Activated CD8-positive, alpha-beta memory T cell treated with anti-CD3 and anti-CD28 coated beads for 1 hour (primary cell): ENCODE measurements at regions not wholly inside any gene's neighbourhood (a gene's known extent, or its start where the extent isn't known, plus 50 kb on each side); places are given as distances from the start of the nearest gene placed in this dataset.
"Not testable (repeated sequence)": the region's sequence is repeated elsewhere in the genome, so short reads cannot be mapped to it uniquely, and the experiment has no call there.

Experiments used
- DNase-seq, 2 donors: peaks; one replicate each; pipeline ENCODE4 v3.0.0-alpha.2; 2020; ENCODE audit warnings: low read depth in 1 of 2; ENCODE audit errors: extremely low read depth in 1 of 2

DNA sequence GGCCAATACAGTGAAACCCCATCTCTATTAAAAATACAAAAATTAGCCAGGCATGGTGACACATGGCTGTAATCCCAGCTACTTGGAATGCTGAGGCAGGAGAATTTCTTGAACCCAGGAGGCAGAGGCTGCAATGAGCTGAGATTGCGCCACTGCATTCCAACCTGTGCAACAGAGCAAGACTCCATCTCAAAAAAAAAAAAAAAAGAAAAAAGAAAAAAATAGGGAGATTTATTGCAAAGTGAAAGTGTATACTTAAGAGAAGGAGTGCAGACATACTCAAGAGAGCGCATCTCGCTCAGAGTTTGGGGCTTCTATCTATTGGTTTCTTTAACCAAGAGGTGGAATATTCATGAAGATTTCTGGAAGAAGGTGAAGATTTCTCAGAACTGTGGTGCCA is 708.4 kb downstream of the XPNPEP1 start:
- not testable (repeated sequence) for DNase-seq

DNA sequence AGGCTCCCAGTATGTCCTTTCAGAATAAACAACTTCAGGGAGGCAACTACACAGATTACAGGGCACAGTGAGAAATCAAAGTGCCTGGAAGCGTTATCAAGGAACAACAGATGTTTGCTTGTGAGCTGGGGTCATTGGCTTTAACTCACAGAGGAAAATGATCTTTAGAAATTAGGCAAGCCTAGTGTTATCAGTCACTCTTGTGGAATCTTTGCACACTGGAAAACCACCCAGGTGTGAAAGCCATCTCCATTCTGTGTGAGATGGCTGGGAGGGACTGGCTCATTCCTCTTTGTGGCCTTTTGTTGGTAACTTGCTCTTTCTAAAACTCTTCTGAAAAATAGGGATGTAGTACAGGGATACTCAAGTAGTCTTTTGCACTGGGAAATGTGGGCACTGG is 716.0 kb downstream of the XPNPEP1 start:
- no peak for DNase-seq

- no peak for DNase-seq
Observed at GRCh38 chr10:109205929-109206585, 717.3 kb downstream of the XPNPEP1 start.

DNA sequence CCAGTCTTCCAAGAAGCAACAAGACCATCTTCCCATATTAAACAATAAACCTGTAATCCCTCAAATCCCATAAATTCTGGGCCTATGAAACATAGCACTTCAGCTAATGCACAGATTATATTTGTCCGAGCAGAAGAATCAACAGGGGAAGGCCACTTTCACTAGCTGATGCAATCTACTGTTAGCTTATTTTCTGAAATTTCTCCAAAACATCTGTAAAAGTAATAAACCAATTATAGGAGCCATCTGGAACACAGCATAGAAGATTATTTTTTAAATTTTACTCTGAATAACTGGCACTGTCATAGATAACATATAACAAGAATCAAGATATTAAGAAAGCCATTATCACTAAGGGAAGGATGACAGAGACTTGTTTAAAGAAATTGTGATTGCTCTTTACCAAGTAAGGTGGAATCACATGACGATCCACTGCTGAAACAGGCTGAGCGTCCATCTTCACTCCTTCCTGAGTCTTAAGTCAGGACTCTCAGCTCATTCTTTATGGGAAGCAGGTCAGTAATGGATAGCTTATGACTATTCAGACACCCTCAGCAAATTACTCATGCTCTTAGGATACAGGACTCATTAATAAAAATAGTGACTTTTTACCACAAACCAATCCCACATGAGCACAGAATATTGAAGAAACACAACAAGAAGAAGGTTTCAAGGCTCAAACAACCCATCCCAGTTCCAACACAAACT is 719.5 kb downstream of the XPNPEP1 start:
- no peak for DNase-seq

DNA sequence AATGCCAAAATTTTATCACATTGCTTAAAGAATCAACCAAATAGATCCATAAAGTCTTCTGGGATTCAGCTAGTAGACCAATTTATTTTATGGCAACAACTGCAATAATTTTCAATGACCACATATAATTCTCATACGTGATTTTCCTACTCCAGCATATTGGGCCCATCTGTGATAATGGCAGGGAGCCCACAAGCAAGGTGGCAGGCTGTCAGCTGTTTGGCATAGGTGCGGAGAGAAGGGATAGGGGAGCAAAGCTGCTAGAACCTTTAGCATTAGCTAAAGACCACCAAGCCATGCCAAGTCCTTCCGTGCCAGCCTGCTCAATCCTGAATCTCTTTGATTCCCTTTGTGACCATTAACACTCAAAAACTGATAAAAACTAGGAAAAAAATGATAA is 721.2 kb downstream of the XPNPEP1 start:
- DNase-seq = no peak

DNA sequence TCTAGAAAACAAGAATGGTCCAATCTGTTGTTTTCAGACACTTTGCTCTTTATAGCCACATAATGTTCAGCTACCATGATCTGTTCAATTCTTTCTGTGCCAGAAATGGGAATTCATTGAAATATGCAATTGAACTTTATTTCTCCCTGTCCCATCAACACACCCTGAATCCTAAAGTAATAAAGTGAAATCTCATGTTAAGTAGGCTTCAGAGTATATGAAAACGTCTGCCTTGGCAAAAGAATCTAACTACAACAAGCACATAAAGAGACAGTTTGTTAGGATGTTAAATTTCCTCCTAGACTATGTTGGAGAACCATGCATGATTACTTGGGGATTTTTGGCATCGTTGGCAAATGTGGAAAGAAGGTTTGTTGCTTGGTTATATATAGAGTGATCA is 722.7 kb downstream of the XPNPEP1 start:
- no peak for DNase-seq

DNA sequence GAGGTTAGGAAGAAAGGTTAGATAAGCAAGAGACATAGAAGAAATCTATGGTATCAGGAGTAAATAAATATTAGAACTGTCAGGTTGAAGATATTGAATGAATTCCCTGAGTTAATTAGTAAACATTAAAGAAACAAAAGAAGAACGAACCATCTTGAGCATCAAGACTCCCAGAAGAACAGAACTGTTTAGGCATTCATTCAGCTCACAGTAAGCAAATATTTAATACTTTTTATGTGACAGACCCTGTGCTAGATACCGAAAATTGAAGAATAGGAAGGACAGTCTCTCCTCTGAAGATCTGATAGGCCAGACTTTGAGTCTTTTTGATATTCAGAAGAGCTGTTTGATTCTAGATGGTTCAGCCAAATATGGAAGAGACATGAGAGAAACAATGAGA is 731.5 kb downstream of the XPNPEP1 start:
- no peak for DNase-seq

- DNase-seq = no peak
Observed at GRCh38 chr10:109191341-109191740, 732.0 kb downstream of the XPNPEP1 start.

DNA sequence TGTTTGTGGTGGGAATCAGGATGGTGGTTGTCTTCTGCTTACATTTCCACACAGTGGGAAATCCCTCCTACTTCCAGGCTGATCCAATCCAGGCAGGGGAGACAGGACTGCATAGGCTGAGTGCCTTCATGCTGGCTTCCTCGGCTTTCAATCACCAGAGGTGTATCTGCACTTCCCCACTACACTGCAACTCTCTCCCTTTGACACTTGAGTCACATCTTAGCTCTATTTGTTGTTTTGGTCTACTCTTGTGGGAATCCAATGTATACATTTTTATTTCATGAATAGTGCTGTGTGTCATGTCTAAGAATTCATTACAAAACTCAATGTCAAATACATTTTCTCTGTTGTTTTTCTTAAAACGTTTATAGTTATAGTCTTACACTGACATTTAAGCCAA is 735.6 kb downstream of the XPNPEP1 start:
- no peak for DNase-seq

DNA sequence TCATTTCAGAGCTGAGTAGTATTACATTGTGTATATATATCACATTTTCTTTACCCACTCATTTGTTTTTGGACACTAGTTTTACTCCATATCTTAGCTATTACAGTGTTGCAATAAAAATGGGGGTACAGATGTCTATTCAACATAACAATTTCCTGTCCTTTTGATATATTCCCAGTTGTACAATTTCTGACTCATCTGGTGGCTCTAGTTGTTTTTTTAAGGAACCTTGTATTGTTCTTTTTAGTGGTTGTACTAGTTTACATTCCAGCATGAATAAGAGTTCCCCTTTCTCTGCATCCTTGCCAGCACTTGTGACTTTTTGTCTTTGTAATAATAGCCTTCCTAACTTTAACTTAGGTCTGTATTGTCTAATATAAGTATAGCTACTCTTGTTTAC is 739.9 kb downstream of the XPNPEP1 start:
- no peak for DNase-seq

- DNase-seq = no peak
Observed at GRCh38 chr10:109178591-109178990, 744.7 kb downstream of the XPNPEP1 start.

- DNase-seq = no peak
Observed at GRCh38 chr10:109174526-109174925, 748.8 kb downstream of the XPNPEP1 start.

DNA sequence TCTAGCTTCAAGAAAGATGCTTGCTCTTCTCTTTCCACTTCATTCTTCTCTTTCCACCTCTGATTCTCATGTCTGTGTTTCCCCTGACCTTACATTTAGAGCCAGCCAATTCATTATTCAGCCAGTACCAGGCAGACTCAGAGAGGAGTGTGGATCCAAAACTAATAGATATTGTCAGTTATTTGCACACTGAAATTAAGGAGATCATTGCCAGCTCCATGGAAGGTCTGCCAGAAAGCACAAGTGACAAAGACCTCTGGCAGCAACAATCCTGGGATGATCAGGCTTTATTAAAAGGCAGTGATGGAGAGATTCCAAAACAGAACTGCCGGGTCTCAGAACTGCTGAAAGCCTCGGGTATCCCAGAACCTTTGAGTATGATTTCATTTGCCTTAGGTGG is 749.4 kb downstream of the XPNPEP1 start:
- DNase-seq = no peak

GRCh38 chr10:109173121-109173520 is 750.2 kb downstream of the XPNPEP1 start:
- DNase-seq = no peak

GRCh38 chr10:109166935-109167334 is 756.4 kb downstream of the XPNPEP1 start:
- DNase-seq = no peak

- DNase-seq = no peak
Observed at GRCh38 chr10:109159351-109159750, 764.0 kb downstream of the XPNPEP1 start.

- no peak for DNase-seq
Observed at GRCh38 chr10:109156396-109156795, 766.9 kb downstream of the XPNPEP1 start.

DNA sequence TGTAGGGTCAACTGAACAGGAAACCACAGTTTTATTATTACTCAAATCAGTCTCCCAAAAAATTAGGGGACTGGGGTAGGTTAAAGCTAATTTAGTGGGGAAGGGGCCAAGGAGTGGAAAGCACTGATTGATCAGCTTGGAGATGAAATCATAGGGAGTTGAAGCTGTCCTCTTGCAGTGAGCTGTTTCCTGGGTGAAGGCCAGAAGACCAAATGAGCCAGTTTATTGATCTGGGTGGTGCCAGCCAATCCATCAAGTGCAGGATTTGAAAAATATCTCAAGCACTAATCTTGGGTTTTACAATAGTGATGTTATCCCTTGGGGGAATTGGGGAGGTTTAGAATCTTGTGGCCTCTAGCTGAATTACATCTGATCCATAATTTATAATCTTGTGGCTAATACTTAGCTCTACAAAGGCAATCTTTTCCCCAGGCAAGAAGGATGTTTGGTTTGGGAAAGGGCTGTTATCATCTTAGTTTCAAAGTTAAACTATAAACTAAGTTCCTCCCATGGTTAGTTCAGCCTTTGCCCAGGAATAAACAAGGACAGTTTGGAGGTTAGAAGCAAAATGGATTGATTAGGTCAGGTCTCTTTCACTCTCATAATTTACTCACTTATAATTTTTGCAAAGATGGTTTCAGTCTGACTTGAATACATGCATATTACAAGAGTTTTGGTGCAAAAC is 773.5 kb downstream of the XPNPEP1 start:
- DNase-seq = no peak

GRCh38 chr10:109127363-109127762 is 795.9 kb downstream of the XPNPEP1 start:
- no peak for DNase-seq

- no peak for DNase-seq
Observed at GRCh38 chr10:109126541-109126940, 796.8 kb downstream of the XPNPEP1 start.

GRCh38 chr10:109126016-109126415 is 797.3 kb downstream of the XPNPEP1 start:
- no peak for DNase-seq

GRCh38 chr10:109115179-109115578 is 808.1 kb downstream of the XPNPEP1 start:
- no peak for DNase-seq
